Osteoblast (primary cell): ENCODE measurements at regions not wholly inside any gene's neighbourhood (a gene's known extent, or its start where the extent isn't known, plus 50 kb on each side); places are given as distances from the start of the nearest gene placed in this dataset.

Experiments
- DNase-seq: peaks from one replicate; pipeline ENCODE4 v3.0.0; 2011; ENCODE audit warnings: low spot score, mixed read lengths; ENCODE audit not compliant: insufficient read length; ENCODE audit errors: missing footprints
- H2AFZ ChIP-seq: 2 replicates; pipeline ENCODE4 v1.6.0; 2011; ENCODE audit warnings: mild to moderate bottlenecking, low read length
- H3K27ac ChIP-seq: 2 replicates; pipeline ENCODE4 v1.5.1; 2011; ENCODE audit warnings: mild to moderate bottlenecking, low read depth, low read length, moderate library complexity
- H3K27me3 ChIP-seq: 2 replicates; pipeline ENCODE4 v1.6.0; 2012; ENCODE audit warnings: mild to moderate bottlenecking, control low read depth, inconsistent platforms, low read length, moderate library complexity; ENCODE audit not compliant: insufficient read depth
- H3K36me3 ChIP-seq: 2 replicates; pipeline ENCODE4 v1.5.1; 2011; ENCODE audit warnings: mild to moderate bottlenecking, low read length, control low read depth, moderate library complexity; ENCODE audit not compliant: insufficient read depth
- H3K4me1 ChIP-seq: 2 replicates; pipeline ENCODE4 v1.5.1; 2011; ENCODE audit warnings: mild to moderate bottlenecking, low read length, control low read depth, moderate library complexity; ENCODE audit not compliant: insufficient read depth
- H3K4me2 ChIP-seq: 2 replicates; pipeline ENCODE4 v1.6.0; 2011; ENCODE audit warnings: mild to moderate bottlenecking, low read length; ENCODE audit not compliant: insufficient read depth
- H3K4me3 ChIP-seq: fragments of 200-600 bp; sonication (generic); 3 replicates; pipeline ENCODE4 v1.5.1; 2012; ENCODE audit warnings: mild to moderate bottlenecking, low read length, inconsistent platforms; ENCODE audit not compliant: insufficient read depth
- H3K79me2 ChIP-seq: 2 replicates; pipeline ENCODE4 v1.6.0; 2012; ENCODE audit warnings: mild to moderate bottlenecking, low read length, control low read depth, inconsistent platforms; ENCODE audit not compliant: insufficient read depth
- H3K9me3 ChIP-seq: 2 replicates; pipeline ENCODE4 v1.5.1; 2011; ENCODE audit warnings: low read depth, low read length, control low read depth
- H4K20me1 ChIP-seq: 2 replicates; pipeline ENCODE4 v1.6.0; 2012; ENCODE audit warnings: mild to moderate bottlenecking, low read length, control low read depth; ENCODE audit not compliant: insufficient read depth
- CTCF ChIP-seq: IDR thresholded peaks from 2 replicates; pipeline ENCODE4 v1.5.1; 2011; ENCODE audit warnings: mild to moderate bottlenecking, low read depth, low read length, moderate library complexity; ENCODE audit errors: extremely low read depth

GRCh38 chr3:153293265-153293664 is 131.2 kb downstream of the RAP2B start:
- Histone ChIP-seq H3K27me3 (no peaks in the 10 kb centered on the region), H3K36me3 (no peaks in the 10 kb centered on the region), H3K4me2 (peak overlapping the region; percentile 72), H2AFZ (peak overlapping the region; percentile 61), H3K9me3 (no peaks in the 10 kb centered on the region), H3K27ac (peak overlapping the region; percentile 59), H3K4me3 (peak overlapping the region; percentile 26), H3K4me1 (peaks cover 18% of the 10 kb centered on the region), H4K20me1 (no peaks in the 10 kb centered on the region), H3K79me2 (no peaks in the 10 kb centered on the region)
- no peak for TF ChIP-seq CTCF
- no peak for DNase-seq

- Histone ChIP-seq H2AFZ (no peak overlapping the region), H3K4me1 (peaks cover 9% of the 10 kb centered on the region), H3K27me3 (no peaks in the 10 kb centered on the region), H3K9me3 (no peaks in the 10 kb centered on the region), H3K4me2 (no peak overlapping the region), H4K20me1 (no peaks in the 10 kb centered on the region), H3K4me3 (no peak overlapping the region), H3K36me3 (no peaks in the 10 kb centered on the region), H3K27ac (no peak overlapping the region), H3K79me2 (no peaks in the 10 kb centered on the region)
- no peak for DNase-seq
- TF ChIP-seq CTCF, result no peak
These were observed 133.9 kb downstream of the RAP2B start for GRCh38 chr3:153295901-153296300.

DNA sequence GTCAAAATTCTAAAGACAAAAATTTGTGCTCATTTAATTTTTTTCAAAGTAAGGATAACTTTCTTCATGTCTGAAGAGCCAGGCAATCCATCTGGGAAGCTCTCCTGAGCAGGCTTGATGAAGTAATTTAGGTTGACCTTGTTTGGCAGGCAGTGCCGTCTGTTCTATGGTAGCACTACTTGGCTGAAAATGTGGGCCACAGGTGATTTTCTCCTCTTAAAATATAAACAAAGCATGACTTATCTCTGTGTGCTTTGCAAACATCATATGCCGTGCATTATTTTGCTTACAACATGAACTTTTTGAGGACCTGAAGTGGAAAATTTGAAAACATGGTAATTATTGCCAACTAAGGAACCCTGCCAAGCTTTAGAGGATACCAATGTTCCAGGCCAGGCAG is 143.2 kb downstream of the RAP2B start:
- Histone ChIP-seq H3K27ac (no peak overlapping the region), H2AFZ (no peak overlapping the region), H3K27me3 (no peaks in the 10 kb centered on the region), H3K4me3 (no peak overlapping the region), H3K79me2 (no peaks in the 10 kb centered on the region), H3K4me2 (no peak overlapping the region), H4K20me1 (no peaks in the 10 kb centered on the region), H3K4me1 (no peaks in the 10 kb centered on the region), H3K36me3 (no peaks in the 10 kb centered on the region), H3K9me3 (no peaks in the 10 kb centered on the region)
- no peak for TF ChIP-seq CTCF
- DNase-seq, result no peak

DNA sequence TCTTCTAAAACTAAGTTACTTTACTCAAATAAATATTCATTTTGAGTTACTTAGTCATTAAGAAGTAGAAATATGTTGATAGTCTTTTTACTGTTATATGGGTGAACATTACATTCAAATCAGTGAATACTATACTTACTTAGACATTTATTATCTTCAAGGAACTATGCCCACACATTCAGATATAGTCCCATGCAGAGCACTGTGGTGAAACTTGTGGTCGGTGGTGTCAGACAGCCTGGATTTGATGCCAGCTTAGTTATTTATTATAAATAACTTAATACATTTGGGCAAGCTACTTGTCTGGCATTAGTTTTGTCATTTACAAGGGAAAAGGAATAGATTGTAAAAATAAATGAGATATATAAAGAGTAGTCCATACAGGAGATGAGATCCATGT is 149.5 kb downstream of the RAP2B start:
- TF ChIP-seq CTCF, result no peak
- no peak overlapping the region for H3K27ac ChIP-seq
- no peaks in the 10 kb centered on the region for H4K20me1 ChIP-seq
- DNase-seq, result no peak
- H3K4me2 ChIP-seq, result peak overlapping the region; percentile 3
- H2AFZ ChIP-seq, result no peak overlapping the region
- no peaks in the 10 kb centered on the region for H3K27me3 ChIP-seq
- no peaks in the 10 kb centered on the region for H3K9me3 ChIP-seq
- H3K4me3 ChIP-seq, result no peak overlapping the region
- peaks cover 18% of the 10 kb centered on the region for H3K4me1 ChIP-seq
- no peaks in the 10 kb centered on the region for H3K79me2 ChIP-seq
- H3K36me3 ChIP-seq, result no peaks in the 10 kb centered on the region
